UCSD-AML1 (cell line): ENCODE measurements at regions not wholly inside any gene's neighbourhood (a gene's known extent, or its start where the extent isn't known, plus 50 kb on each side); places are given as distances from the start of the nearest gene placed in this dataset.
"Not testable (repeated sequence)": the region's sequence is repeated elsewhere in the genome, so short reads cannot be mapped to it uniquely, and the experiment has no call there.

Experiments used
- DNase-seq: peaks from one replicate; lab custom pipeline; 2025; ENCODE audit not compliant: unreplicated experiment; lab: John Stamatoyannopoulos, UW

DNA sequence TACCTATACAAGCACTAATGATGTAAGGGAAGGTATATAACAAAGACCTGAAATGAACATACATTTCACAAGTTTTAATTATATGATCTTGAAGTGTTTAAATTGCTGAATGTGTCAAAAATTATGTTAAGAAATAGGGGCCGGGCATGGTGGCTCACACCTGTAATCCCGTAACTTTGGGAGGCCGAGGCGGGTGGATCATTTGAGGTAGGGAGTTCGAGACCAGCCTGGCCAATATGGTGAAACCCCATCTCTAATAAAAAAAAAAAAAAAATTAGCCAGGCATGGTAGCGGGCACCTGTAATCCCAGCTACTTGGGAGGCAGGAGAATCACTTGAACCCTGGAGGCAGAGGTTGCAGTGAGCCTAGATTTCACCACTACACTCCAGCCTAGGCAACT, 537.4 kb upstream of the STEAP1 start:
- not testable (repeated sequence) for DNase-seq

DNA sequence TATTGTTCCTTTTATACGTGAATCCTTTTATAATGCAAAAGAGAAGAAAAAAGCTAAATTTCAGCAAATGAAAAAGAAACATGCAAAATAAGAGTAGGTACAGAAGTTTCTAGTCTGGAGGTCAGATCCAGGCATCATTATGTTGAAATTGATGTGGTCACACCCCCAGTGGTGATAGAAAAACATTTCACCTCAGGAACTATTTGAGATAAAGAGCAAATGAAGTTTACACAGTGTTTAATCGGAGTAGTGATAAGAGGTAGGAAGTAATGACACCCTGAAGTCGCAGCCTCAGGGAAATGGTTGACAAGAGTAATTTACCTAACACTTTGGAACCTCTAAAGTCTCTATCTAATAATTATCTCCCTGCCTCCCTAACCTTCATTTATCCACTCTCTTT, 536.0 kb upstream of the STEAP1 start:
- DNase-seq: no peak

DNA sequence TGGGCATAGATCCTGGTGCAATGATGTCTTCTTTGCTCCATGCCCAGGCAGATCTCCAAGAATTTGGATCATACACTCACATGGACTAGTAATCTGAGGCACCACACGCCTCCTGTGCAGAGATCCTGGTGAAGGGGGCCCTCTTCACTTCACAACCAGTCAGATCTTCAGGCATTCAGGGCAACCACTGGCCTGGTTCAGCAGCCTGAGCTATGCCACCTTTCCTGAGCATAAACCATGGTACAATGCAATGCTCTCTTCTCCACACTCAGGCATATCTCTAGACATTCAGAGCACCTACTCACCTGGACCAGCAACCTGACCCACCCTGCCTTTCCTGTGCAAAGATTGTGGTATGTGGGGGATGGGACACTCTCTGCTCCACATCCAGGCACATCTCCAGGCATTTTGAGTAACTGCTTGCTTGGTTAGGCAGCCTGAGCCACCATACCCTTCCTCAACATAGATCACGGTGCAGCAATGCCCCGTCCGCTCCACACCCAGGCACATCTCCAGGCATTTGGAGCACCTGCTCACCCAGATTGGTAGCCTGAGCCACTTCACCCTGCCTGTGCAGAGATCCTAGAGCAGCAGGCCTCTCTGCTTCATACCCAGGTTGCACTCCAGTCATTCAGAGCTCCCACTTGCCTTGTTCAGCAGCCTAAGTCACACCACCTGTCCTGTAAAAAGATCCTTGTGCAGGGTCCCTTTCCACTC, 532.2 kb upstream of the STEAP1 start:
- no peak for DNase-seq

DNA sequence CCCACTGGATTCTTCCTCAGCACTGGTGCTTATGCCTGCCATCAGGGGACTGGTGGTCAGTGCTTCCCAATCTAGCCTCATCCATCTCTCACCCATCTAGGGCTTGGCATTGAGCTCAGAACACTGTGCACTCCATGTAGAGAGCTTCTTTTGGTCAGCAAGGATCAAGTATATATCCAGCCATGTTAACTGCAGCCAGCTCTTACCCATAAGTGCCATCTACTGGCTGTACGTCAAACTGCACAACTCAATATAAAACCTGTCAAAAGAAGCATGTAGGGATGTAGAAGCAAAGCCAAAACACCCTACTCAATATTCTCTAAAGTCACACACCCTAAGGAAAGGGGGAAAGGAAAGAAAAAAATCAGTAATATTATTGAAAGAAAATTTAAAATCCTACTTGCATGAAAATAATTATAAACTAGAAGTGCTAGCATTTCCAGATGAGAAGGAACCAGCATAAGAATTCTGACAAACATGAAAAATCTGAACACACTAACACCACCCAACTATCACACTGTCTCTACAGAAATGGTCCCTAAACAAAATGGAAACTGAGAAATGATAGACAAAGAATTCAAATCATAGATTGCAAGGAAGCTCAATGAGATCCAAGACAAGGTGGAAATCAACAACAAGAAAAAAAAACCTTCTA, 531.1 kb upstream of the STEAP1 start:
- peak; percentile 6 for DNase-seq

DNA sequence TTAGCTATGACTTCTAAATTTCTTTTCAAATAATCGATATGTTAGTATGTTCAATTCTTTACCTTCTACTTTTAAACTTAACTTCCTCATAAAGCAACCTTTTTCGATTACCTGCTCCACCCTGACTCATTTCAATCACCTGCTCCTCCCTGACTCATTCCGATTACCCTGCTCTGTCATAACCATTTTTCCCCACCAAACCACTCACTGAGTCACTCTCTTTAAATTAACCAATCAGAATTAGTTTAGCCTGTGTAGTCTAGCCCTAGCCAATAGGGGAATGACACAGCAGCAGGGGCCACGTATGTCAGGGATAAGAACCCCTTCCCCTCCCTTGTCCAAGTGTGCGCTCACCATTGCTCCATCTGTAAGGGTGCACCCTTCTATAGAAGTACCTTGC, 530.1 kb upstream of the STEAP1 start:
- DNase-seq: not testable (repeated sequence)

DNA sequence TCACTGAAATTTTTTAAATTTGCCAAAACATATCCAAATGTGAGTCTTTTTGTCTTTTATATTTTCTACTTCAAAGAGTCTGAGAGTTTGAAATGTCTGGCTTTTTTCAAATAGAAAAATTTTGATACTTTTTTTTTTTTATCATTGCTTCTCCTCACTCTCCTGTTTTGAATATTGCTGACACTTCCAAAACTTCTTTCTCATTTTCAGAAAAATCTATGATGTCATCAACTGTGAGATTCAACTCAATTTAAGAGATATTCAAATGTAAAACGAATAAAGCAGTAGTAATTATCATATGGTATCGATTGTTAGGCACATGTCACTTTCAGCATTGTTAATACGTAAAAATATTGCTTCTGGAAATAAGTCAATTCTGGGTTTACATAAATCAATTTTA, 505.8 kb upstream of the STEAP1 start:
- no peak for DNase-seq

DNA sequence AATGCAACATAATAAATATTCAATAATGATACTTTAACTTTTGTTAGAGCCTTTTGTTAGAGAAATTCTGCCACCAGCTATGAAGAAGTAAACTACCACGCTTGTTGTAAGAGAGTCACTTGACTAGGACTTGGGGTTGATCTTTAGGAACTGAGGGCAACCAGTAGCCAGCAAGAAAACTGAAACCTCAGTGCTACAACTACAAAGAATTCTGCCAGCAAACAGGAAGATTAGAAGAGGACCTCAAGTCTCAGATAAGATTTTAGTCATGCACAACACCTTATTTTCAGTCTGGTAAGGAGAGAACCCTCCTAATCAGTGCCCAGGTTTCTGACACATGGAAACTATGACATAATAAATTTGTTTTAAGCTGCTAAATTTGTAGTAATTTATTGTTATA, 498.3 kb upstream of the STEAP1 start:
- no peak for DNase-seq

DNA sequence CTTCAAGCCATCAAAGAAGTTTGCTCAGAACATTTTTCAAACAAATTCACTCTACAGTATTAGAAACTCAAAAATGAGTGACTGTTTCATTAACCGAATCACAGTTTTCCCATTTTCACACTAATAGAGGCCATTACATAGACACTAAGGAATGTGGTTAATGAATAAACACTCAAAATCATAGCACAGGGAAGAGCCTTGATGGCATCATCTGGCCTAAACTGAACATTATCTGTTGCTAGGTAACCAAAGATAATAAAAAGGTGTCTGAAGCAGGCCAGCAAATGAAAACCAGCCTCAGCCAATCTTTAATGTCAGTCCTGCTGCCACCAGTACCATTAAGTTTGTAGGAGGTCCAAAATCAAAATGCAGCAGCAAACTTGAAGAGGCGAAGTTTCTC, 492.4 kb upstream of the STEAP1 start:
- DNase-seq: no peak

DNA sequence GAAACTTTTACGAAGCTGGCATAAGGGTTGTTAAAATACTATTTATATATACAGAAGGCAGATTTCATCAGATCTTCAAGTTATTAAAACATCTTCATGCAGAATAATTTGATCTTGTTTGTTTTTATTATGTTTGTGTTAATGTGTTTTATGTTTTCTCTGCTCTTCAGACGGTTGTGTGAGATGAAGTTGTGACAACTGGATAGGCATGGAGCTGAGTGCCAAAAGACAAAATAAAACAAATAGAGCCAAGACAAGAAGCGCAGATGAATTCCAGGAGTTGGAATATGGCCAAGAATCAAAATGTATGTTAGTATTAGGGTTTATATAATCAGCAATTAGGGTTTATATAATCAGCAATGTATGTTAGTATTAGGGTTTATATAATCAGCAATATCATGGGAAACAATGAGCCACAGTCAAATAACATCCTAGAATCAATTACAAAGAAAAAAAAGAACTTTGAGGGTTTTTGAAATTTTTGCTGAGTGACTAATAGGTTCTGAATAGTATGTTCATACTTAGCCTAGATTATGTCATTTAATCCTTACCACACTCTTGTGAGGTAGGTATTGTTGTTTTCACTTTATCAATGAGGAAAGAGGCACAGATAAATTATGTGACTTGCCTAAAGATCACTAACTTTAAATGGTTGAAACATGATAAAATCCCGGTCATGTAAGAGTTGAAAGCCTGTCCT, 488.0 kb upstream of the STEAP1 start:
- DNase-seq: no peak

DNA sequence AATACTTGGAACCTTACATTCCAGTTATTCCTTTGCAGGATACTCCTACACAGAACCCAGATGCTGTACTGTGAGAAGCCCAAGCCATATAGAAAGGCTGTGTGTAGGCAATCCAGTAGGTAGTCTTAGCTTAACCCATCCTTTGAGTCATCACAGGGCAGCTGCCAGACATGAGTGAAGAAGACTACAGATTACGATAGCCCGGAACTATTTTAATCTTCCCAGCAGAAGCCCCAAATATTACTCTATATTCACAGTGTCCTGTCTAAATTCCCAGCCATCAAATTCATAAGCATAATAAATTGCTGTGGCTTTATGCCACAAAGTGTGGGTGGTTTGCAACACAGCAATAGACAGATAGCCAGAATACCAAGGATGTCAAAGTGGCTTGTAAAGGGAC, 474.1 kb upstream of the STEAP1 start:
- DNase-seq: no peak

DNA sequence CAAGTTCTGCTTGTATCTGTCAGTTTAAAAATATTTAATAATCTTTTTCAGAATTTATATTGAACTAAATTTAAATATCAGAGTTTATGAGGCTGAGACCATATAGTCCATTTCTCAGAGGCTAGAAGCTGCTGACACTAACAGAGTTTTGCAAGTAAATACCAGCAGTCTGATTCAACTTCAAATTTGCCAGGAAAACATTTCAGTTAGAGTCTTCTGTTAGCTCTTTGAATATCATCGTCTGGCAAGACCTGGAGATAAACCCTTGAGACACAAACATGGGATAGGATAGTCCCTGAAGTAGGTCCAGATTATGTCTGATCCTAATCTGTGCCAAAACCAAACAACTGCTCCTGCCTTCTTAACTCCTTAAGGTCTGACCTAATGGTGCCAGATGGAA, 472.8 kb upstream of the STEAP1 start:
- no peak for DNase-seq

DNA sequence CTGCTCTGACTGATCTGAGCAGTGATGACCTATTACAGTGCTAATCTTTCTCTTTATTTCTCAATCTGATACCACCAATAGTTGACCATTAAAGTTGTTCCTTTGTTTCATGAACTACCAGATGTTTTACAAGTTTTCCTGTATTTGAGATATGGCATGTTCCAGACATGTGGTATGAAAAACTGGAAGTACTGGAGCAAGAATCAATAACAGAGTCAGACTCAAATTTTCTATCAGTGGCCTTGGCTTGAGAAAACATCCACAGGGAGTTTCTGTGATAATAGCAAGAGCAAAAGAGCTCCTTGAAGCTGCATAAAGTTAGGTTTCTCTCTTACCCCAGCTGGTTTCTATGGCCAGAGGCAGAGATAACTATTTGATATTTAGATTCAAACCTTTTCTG, 469.0 kb upstream of the STEAP1 start:
- DNase-seq: no peak

DNA sequence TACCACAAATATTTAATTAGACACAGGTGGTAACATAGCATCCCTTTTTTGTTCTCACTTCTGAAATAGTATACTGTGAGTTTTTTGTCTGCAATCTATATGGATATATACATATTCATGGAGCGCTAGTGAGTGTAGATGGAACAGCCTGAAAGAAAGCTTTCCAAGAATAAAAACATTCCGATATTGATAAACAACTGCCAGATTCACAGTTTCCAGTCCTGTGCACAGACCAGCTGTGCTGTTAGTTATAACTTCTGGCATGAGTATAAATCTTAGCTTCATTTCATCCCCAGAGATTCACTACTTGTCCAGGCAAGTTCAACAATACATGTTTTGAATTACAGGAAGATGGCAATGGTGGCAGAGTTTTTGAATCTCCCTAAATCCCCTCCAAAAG, 467.1 kb upstream of the STEAP1 start:
- DNase-seq: no peak

DNA sequence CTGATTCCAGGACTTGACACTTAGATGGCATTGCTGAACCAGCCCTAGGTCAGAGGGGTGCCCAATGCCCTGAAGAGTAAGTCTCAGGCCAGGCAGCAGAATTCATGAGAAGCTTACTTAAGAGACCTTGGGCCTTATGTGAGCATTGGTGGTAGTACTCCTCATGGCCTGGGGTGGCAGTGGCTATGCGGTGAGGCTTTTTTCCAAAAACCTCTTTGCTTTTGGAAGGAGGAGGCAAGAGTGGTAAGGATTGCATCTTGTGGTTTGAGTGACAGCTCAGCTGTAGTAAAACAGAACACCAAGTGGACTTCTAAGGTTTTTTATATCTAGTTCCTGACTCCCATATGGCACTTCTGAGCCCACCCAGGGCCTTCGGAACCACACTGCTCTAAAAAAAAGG, 459.0 kb upstream of the STEAP1 start:
- no peak for DNase-seq

DNA sequence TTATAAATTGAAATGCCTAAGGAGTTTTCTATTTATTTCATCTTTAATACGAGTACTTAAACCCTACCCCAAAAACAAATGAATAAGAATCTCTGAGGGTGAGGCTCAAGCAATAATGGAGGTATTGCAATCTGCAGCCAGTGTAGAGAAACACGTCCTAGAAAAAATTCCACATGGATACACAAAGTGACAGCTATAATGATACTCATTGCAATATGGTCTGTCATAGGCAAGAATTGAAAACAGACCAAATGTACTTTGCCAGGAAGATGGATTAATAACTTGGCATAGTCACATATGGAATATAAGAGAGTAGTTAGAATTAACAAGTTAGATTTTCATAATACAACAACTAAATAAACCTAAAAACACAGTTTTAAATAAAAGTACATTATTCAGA, 440.1 kb upstream of the STEAP1 start:
- no peak for DNase-seq

DNA sequence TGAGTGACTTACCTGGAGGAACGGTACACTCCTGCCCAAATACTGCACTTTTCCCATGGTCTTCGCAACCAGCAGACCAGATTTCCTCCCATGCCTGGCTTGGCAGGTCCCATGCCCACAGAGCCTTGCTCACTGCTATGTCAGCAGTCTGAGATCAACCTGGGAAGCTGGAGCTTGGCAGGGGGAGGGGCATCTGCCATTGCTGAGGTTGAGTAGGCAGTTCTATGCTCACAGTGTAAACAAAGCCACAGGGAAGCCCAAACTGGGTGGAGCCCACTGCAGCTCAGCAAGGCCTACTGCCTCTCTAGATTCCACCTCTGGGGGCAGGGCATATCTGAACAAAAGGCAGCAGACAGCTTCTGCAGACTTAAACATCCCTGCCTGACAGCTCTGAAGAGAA, 435.3 kb upstream of the STEAP1 start:
- not testable (repeated sequence) for DNase-seq

DNA sequence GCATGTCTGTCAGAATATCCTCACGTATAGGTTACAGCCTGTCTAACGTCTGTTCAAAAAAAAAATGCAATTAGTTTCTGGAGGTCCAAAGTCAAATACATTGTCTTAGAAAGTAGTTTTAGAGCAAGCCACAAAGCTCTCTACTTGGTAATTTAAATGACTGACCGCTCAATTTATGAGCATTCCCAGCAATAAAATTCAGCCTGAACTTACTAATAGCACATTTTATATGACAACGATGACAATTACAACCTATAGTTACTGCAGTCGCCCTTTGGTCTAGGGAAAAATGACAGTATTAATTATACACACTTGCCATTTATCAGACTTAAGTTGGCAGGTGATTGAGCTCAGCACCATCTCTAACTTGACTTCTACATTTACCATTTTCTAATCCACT, 425.8 kb upstream of the STEAP1 start:
- DNase-seq: no peak

DNA sequence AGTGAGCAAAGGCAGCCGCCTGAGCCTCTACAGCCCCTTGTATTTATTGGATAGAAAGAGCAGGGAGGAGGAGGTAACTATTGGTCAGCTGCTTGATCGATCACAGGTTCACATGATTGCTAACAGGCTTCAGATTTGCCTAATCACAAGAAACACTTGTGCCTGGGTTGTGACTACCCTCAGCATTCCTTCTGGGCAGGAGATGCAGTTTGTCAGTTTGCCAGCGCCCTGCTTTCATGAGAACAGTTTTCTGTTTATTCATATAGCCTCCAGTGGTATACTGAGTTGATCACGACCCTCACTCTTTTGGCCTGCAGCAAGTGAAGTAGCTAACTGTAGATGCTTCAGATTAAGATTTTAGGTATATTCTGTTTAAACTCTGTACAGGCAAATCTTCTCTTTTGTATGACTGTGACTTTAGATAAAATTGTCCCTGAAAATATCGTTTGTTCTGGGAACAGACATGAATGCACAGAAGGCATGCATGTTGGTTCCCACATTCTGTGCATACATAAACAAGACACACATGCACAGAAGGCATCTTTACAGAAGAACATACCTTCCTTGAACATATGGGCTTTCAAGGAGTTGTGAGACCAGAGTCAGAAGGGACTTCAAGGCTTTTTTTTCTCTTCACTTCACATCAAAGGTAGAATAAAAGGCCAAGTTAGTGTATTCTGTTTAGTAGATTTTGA, 422.4 kb upstream of the STEAP1 start:
- DNase-seq: no peak

DNA sequence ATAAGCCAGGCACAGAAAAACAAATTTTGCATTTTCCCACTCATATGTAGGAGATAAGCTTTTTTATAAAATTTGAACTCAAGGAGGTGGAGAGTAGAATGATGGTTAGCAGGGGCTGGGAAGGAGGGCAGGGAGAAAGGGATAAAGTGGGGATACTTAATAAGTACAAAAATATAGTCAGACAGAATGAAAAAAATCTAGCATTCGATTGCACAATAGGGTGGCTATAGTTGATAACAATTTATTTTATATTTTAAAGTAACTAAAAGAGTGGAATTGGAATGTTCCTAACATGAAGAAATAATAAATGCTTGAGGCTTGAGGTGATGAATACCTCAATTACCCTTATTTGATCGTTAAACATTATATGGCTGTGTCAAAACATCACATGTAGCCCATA, 415.7 kb upstream of the STEAP1 start:
- no peak for DNase-seq

DNA sequence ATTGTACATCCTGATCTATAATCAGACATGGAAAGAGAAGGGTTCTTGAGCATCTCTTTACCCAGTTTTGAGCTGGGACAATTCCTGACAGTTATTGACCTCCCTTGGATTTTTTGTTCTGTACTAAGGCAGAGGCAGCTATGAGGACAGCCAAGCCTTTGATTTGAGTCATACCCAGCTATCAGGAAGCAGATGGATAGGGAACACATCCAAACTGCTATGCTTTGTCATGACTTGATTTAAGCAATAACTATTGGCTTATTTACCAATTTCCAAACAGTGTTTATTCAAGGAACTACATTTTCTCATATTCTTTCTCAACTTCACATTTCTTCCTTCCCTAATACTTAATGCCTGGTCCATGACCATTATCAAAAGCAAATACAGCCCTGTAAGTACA, 396.4 kb upstream of the STEAP1 start:
- DNase-seq: no peak

DNA sequence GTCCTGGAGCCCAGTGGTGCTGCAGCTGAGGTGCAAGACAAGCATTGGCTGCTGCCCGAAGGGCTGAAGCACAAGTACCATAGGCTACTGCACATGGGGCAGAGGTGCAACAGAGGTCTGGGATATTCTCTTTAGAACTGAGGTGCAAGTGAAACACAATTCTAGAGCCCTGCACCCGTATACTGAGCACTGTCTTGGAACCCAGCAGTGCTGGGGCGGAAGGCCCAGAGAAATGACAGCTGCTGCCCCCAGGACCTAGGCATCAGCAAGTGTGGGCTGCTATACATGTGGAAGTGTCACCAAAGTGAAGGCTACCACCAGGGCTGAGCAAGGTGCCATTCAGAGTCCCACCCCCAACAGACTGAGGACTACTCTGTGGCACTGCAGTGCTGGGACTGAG, 393.6 kb upstream of the STEAP1 start:
- no peak for DNase-seq

DNA sequence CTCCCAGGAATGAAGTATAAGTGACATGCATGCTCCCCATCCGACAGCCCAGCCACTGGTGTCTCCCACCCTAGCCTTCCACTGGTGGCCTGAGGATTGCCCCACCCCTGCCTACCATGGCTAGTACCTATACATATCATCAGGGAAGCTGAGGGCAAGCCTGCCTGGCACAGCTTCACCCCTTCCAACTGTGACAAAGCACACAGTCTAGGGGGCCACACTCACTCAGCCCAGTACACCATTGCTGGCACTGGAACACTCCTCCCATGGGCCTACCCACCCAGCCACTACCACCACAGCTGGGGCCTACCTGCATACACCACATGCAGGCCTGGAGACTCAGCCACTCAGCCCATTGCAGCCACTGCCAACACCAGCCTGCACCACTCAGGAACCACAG, 393.1 kb upstream of the STEAP1 start:
- no peak for DNase-seq
